Neutrophil (primary cell): ENCODE measurements at regions not wholly inside any gene's neighbourhood (a gene's known extent, or its start where the extent isn't known, plus 50 kb on each side); places are given as distances from the start of the nearest gene placed in this dataset.

Source experiments
- H3K27ac ChIP-seq: fragments of 200-600 bp; sonication (generic); 2 replicates; pipeline ENCODE4 v1.5.1; 2016; ENCODE audit warnings: mild to moderate bottlenecking, moderate library complexity
- H3K27me3 ChIP-seq: fragments of 200-600 bp; sonication (generic); 2 replicates; pipeline ENCODE4 v1.6.0; 2016; ENCODE audit warnings: mild to moderate bottlenecking
- H3K36me3 ChIP-seq: fragments of 200-600 bp; sonication (generic); 2 replicates; pipeline ENCODE4 v1.5.1; 2017
- H3K4me1 ChIP-seq, 2 experiments: fragments of 200-600 bp in 1 of 2; sonication (generic) in 1 of 2; 1 replicate in 1 of 2; 2 replicates in 1 of 2; pipeline versions ENCODE4 v1.5.1 to v1.6.1; 2013 to 2016; ENCODE audit warnings: low read depth in 1 of 2, low read length in 1 of 2, mild to moderate bottlenecking in 1 of 2, moderate library complexity in 1 of 2; ENCODE audit not compliant: control insufficient read depth in 1 of 2, insufficient read depth in 1 of 2
- H3K4me3 ChIP-seq, 2 experiments: fragments of 200-600 bp in 1 of 2; sonication (generic) in 1 of 2; 1 replicate in 1 of 2; 2 replicates in 1 of 2; pipeline ENCODE4 v1.5.1; 2013 to 2016; ENCODE audit warnings: low read depth in 1 of 2, low read length in 1 of 2, mild to moderate bottlenecking in 1 of 2, moderate library complexity in 1 of 2
- H3K9me3 ChIP-seq: fragments of 200-600 bp; sonication (generic); 2 replicates; pipeline ENCODE4 v1.5.1; 2016
- CTCF ChIP-seq: fragments of 200-600 bp; sonication (generic); IDR thresholded peaks from 2 replicates; pipeline ENCODE4 v1.5.1; 2016; ENCODE audit warnings: antibody characterized with exemption

- Histone ChIP-seq H3K36me3 (no peaks in the 10 kb centered on the region), H3K27me3 (peaks cover 10% of the 10 kb centered on the region), H3K27ac (no peak overlapping the region), H3K4me3 (no peak overlapping the region), H3K9me3 (no peaks in the 10 kb centered on the region), H3K4me1 (no peaks in the 10 kb centered on the region)
- TF ChIP-seq CTCF: no peak
These were observed 60.1 kb upstream of the RMP24 start for GRCh38 chr18:35912332-35912731.

DNA sequence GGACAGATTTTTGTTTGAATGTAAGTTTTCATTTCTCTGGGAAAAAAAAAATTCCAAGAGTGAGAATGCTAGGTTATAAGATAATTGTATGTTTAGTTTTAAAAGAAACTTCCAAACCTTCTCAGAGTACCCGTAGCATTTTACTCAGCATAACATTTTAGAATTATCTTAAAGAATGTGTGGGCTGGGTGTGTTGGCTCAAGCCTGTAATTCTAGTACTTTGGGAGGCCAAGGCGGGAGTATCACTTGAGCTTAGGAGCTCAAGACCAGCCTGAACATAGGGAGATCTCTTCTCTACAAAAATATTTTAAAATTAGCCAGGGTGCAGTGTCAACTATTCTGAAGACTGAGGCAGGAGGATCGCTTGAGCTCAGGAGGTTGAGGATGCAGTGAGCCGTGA lies 57.4 kb upstream of the RMP24 start:
- Histone ChIP-seq H3K27ac (no peak overlapping the region), H3K4me3 (no peak overlapping the region), H3K27me3 (peaks cover 10% of the 10 kb centered on the region), H3K4me1 (no peaks in the 10 kb centered on the region), H3K36me3 (no peaks in the 10 kb centered on the region), H3K9me3 (no peaks in the 10 kb centered on the region)
- no peak for TF ChIP-seq CTCF

GRCh38 chr18:35917043-35917442 lies 55.4 kb upstream of the RMP24 start:
- no peak for TF ChIP-seq CTCF
- no peak overlapping the region for H3K27ac ChIP-seq
- no peaks in the 10 kb centered on the region for H3K9me3 ChIP-seq
- no peaks in the 10 kb centered on the region for H3K36me3 ChIP-seq
- no peaks in the 10 kb centered on the region for H3K4me1 ChIP-seq
- H3K4me3 ChIP-seq: no peak overlapping the region
- peaks cover 14% of the 10 kb centered on the region for H3K27me3 ChIP-seq

GRCh38 chr18:35918564-35918963 lies 53.9 kb upstream of the RMP24 start:
- Histone ChIP-seq H3K27ac (no peak overlapping the region), H3K36me3 (no peaks in the 10 kb centered on the region), H3K9me3 (no peaks in the 10 kb centered on the region), H3K4me3 (no peak overlapping the region), H3K4me1 (no peaks in the 10 kb centered on the region), H3K27me3 (peaks cover 26% of the 10 kb centered on the region)
- no peak for TF ChIP-seq CTCF

DNA sequence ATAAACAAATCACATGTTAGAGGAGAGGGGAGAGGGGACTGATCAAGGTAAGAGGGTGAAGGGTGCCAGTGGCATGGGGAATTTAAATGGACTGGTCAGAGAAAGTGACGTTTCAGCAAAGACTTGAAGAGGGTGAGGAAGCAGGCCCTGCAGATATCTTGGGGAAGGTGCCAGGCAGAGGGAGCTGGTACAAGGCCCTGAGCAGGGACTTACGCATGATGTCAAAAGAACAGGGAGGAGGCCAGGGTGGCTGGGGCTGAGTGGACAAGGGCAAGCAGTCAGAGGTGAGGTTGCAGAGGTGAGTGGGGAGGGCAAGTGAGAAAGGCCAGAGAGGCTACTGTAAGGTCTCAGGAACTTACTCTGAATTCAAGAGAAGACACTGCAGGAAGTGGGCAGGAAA lies 53.3 kb upstream of the RMP24 start:
- Histone ChIP-seq H3K27ac (no peak overlapping the region), H3K9me3 (no peaks in the 10 kb centered on the region), H3K36me3 (no peaks in the 10 kb centered on the region), H3K4me3 (no peak overlapping the region), H3K27me3 (peaks cover 30% of the 10 kb centered on the region), H3K4me1 (no peaks in the 10 kb centered on the region)
- no peak for TF ChIP-seq CTCF

DNA sequence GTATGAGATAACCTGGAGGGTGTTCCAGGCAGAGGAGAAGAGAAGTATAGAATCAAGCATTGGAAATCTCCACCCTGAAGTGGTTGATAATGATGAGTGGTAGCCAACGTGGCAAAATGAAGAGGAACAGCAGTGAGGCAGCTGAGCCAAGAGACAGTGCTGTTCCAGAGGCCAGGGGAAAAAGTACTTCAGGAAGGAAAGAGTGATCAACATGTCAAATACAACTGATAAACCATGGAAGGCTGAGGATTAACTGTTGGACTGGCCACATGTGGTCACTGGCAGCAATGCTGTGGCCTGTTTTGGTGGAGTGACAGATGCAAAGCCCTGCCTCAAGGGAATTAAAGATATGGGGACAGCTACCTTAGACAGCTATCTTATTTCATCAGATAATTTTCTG lies 51.9 kb upstream of the RMP24 start:
- H3K4me3 ChIP-seq: no peak overlapping the region
- H3K9me3 ChIP-seq: no peaks in the 10 kb centered on the region
- no peaks in the 10 kb centered on the region for H3K36me3 ChIP-seq
- no peak for TF ChIP-seq CTCF
- peaks cover 42% of the 10 kb centered on the region for H3K27me3 ChIP-seq
- H3K4me1 ChIP-seq: no peaks in the 10 kb centered on the region
- H3K27ac ChIP-seq: no peak overlapping the region
